ENCODE measurements at regions not wholly inside any gene's neighbourhood (a gene's known extent, or its start where the extent isn't known, plus 50 kb on each side); places are given as distances from the start of the nearest gene placed in this dataset.
A peak's percentile ranks its signal among the peaks of the same experiment; 100 is the strongest.
"Not testable (repeated sequence)": the region's sequence is repeated elsewhere in the genome, so short reads cannot be mapped to it uniquely, and the experiment has no call there.

- DNase-seq = no peak
Measured at GRCh38 chr13:28573595-28574373, 78.9 kb upstream of the FLT1 start.

GRCh38 chr13:28572871-28573270 lies 77.9 kb upstream of the FLT1 start:
- no peak for DNase-seq

- not testable (repeated sequence) for DNase-seq
Measured at GRCh38 chr13:28570356-28570755, 75.4 kb upstream of the FLT1 start.

GRCh38 chr13:28569886-28570285 lies 75.0 kb upstream of the FLT1 start:
- DNase-seq = no peak

- DNase-seq = peak; percentile 92
Measured at GRCh38 chr13:28568286-28568685, 73.4 kb upstream of the FLT1 start.

GRCh38 chr13:28566891-28567290 lies 72.0 kb upstream of the FLT1 start:
- no peak for DNase-seq

- DNase-seq = no peak
Measured at GRCh38 chr13:28566283-28566682, 71.4 kb upstream of the FLT1 start.

GRCh38 chr13:28564030-28564429 lies 69.1 kb upstream of the FLT1 start:
- peak; percentile 33 for DNase-seq

GRCh38 chr13:28563609-28564008 lies 68.7 kb upstream of the FLT1 start:
- no peak for DNase-seq

GRCh38 chr13:28560612-28561011 lies 65.7 kb upstream of the FLT1 start:
- DNase-seq = no peak

- DNase-seq = no peak
Measured at GRCh38 chr13:28559636-28560259, 64.8 kb upstream of the FLT1 start.

- peak; percentile 21 for DNase-seq
Measured at GRCh38 chr13:28558567-28558966, 63.6 kb upstream of the FLT1 start.

GRCh38 chr13:28557725-28558520 lies 63.0 kb upstream of the FLT1 start:
- peak; percentile 68 for DNase-seq

GRCh38 chr13:28555096-28555495 lies 60.2 kb upstream of the FLT1 start:
- DNase-seq = peak; percentile 12

GRCh38 chr13:28553971-28554370 lies 59.0 kb upstream of the FLT1 start:
- DNase-seq = no peak

GRCh38 chr13:28552288-28552687 lies 57.4 kb upstream of the FLT1 start:
- no peak for DNase-seq

- no peak for DNase-seq
Measured at GRCh38 chr13:28551498-28551895, 56.6 kb upstream of the FLT1 start.

- DNase-seq = no peak
Measured at GRCh38 chr13:28550721-28551497, 56.0 kb upstream of the FLT1 start.

GRCh38 chr13:28550091-28550490 lies 55.2 kb upstream of the FLT1 start:
- no peak for DNase-seq

- DNase-seq = no peak
Measured at GRCh38 chr13:28548872-28549271, 53.9 kb upstream of the FLT1 start.

- DNase-seq = no peak
Measured at GRCh38 chr13:28548468-28548867, 53.5 kb upstream of the FLT1 start.

GRCh38 chr13:28545583-28546333 lies 50.8 kb upstream of the FLT1 start:
- DNase-seq = no peak
